ENCODE measurements at regions not wholly inside any gene's neighbourhood (a gene's known extent, or its start where the extent isn't known, plus 50 kb on each side); places are given as distances from the start of the nearest gene placed in this dataset.

DNA sequence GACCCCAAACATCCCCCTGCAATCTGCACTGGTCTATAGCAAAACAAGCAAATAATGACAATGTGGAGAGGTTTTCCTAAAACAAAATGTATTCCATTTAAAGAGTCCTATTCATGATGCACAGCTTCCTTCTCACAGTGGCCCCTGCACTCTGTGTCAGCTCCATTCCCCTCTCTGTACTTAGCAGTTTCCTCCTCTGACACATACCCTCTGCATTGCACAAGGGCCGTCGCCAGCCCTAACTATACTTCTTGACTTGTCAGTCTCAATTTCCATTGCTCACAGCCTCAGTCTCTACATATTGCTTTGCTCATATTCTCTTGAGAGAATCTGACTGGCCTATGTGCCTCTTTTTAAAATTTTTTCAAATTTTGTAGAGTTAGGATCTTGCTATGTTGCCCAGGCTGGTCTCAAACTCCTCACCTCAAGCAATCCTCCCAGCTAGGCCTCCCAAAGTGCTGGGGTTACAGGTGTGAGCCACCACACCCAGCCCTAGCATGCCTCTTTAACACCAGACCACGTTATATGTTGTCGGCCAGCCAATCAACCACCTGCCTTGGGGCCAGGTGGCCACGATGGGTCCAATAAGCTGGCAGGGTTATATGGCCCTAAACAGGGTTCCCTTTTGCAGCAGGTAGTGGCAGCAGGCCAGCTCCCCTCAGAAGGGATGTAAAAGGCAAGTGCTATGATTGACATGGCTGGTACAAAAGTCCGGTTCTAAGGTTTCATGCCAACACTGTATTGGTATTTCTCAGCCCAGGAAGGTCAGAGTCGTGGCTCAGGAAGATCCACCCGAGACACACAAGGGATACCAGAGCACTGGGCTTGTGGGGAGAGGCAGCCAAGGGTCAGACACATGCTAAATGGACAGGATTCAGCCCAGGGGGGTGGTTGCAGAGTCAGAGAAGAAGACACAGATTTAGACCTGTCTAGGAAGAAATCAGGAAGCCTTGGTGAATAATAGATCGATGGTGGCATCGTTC is 59.0 kb upstream of the SMAD3 start:
- Histone ChIP-seq H3K36me3 (ENCODE audit: control insufficient read depth, insufficient read depth, low read length) (no peaks in the 10 kb centered on the region), H2AFZ (no peak overlapping the region), H3K4me1 (no peaks in the 10 kb centered on the region), H3K9ac (no peak overlapping the region), H3K9me3 (ENCODE audit: control insufficient read depth, low read length) (no peaks in the 10 kb centered on the region), H3K27ac (no peak overlapping the region), H3K79me2 (no peaks in the 10 kb centered on the region), H3K4me2 (ENCODE audit: low read length) (no peak overlapping the region), H3K4me3 (ENCODE audit: low read depth, low read length) (no peak overlapping the region), H3K27me3 (ENCODE audit: control insufficient read depth, insufficient read depth, low read length) (no peaks in the 10 kb centered on the region)
- TF ChIP-seq CTCF (IDR thresholded peaks at IDR 0.05), result no peak

DNA sequence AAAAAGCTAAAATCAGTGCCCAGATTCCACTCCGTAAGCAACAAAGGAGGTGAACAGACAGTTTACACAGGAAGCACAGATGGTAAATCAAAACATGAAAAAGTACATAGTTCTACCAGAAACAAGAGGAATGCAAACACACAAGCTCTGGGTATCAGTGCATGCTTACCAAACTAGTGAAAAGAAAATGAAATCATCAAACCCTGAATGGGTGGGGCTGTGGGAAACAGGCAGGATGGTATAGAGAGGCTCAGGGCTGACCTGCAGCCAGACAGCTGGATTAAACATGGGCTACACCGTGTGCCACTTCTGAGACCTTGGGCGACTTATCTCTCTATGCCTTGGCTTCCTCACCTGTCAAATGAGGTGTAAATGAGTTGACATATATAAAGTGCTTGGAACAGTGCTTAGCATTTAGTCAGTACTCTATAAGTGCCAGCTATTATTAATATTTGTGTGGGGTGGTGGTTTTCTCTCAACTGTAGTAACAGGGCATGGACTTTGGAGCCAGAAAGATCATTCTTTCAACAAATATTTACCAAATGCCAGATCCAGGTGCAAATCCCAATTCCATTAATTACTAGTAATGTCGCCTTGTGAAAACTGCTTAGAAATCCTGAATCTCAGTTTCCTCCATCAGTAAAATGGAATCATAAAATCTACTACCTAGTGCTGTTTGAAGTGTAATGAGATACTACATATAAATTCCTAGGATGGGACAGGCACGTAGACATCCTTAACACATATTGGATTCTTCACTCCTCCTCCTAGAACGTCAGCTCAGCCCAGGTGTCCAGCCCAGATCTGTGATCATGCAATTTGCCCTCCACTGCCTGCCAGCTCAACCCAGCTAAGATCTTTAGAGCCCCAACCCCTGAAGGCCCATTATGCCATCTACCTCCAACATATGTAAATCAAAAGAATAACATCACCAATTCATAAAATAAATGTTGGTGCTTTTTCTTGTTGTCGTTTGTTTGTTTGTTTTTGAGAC is 55.5 kb upstream of the SMAD3 start:
- Histone ChIP-seq H3K79me2 (no peaks in the 10 kb centered on the region), H3K4me3 (ENCODE audit: low read depth, low read length) (no peak overlapping the region), H3K27me3 (ENCODE audit: control insufficient read depth, insufficient read depth, low read length) (no peaks in the 10 kb centered on the region), H3K9me3 (ENCODE audit: control insufficient read depth, low read length) (no peaks in the 10 kb centered on the region), H3K36me3 (ENCODE audit: control insufficient read depth, insufficient read depth, low read length) (no peaks in the 10 kb centered on the region), H3K9ac (no peak overlapping the region), H3K27ac (no peak overlapping the region), H3K4me1 (no peaks in the 10 kb centered on the region), H3K4me2 (ENCODE audit: low read length) (no peak overlapping the region), H2AFZ (no peak overlapping the region)
- TF ChIP-seq CTCF (IDR thresholded peaks at IDR 0.05), result no peak

- no peaks in the 10 kb centered on the region for H3K79me2 ChIP-seq
- no peak overlapping the region for H3K4me3 ChIP-seq (ENCODE audit: low read depth, low read length)
- TF ChIP-seq CTCF (IDR thresholded peaks at IDR 0.05), result no peak
- no peaks in the 10 kb centered on the region for H3K4me1 ChIP-seq
- H3K9me3 ChIP-seq (ENCODE audit: control insufficient read depth, low read length), result no peaks in the 10 kb centered on the region
- no peaks in the 10 kb centered on the region for H3K27me3 ChIP-seq (ENCODE audit: control insufficient read depth, insufficient read depth, low read length)
- H3K4me2 ChIP-seq (ENCODE audit: low read length), result no peak overlapping the region
- no peak overlapping the region for H3K9ac ChIP-seq
- no peak overlapping the region for H3K27ac ChIP-seq
- H2AFZ ChIP-seq, result no peak overlapping the region
- no peaks in the 10 kb centered on the region for H3K36me3 ChIP-seq (ENCODE audit: control insufficient read depth, insufficient read depth, low read length)
Measured at GRCh38 chr15:67010898-67011616, 54.3 kb upstream of the SMAD3 start.

GRCh38 chr15:67011617-67012005 is 53.8 kb upstream of the SMAD3 start:
- Histone ChIP-seq H2AFZ (no peak overlapping the region), H3K27me3 (ENCODE audit: control insufficient read depth, insufficient read depth, low read length) (no peaks in the 10 kb centered on the region), H3K9me3 (ENCODE audit: control insufficient read depth, low read length) (no peaks in the 10 kb centered on the region), H3K79me2 (no peaks in the 10 kb centered on the region), H3K4me2 (ENCODE audit: low read length) (no peak overlapping the region), H3K9ac (no peak overlapping the region), H3K4me1 (no peaks in the 10 kb centered on the region), H3K27ac (no peak overlapping the region), H3K36me3 (ENCODE audit: control insufficient read depth, insufficient read depth, low read length) (no peaks in the 10 kb centered on the region), H3K4me3 (ENCODE audit: low read depth, low read length) (no peak overlapping the region)
- no peak for TF ChIP-seq CTCF (IDR thresholded peaks at IDR 0.05)
